ENCODE measurements at regions not wholly inside any gene's neighbourhood (a gene's known extent, or its start where the extent isn't known, plus 50 kb on each side); places are given as distances from the start of the nearest gene placed in this dataset.

DNA sequence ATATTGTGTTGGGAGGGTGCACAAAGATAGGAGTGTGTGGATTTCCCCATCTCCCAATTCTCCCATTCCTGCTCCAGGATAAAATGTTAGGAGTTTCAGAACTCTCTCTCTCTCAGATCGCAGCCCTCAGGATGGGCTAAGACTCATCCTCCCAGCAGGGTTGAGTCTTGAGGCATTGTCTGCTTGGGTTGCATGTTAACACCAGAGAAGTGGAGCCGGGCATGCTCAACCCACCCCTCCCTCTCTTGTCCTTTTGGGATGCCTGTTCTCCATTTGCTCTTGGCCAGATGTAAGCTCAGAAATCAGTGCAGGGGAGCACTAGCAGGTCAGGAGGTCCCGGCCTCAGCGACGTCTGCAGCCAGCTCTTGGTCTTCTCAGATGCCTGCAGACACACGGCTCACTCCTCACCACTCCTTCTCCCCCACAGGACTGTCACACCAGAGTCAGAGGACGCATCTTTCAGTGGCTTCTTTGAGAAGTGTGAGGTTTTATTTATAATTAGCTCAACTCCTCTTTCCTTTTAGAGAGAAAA, 1456.5 kb downstream of the TBC1D22A start:
- TF ChIP-seq, protein P1, sequence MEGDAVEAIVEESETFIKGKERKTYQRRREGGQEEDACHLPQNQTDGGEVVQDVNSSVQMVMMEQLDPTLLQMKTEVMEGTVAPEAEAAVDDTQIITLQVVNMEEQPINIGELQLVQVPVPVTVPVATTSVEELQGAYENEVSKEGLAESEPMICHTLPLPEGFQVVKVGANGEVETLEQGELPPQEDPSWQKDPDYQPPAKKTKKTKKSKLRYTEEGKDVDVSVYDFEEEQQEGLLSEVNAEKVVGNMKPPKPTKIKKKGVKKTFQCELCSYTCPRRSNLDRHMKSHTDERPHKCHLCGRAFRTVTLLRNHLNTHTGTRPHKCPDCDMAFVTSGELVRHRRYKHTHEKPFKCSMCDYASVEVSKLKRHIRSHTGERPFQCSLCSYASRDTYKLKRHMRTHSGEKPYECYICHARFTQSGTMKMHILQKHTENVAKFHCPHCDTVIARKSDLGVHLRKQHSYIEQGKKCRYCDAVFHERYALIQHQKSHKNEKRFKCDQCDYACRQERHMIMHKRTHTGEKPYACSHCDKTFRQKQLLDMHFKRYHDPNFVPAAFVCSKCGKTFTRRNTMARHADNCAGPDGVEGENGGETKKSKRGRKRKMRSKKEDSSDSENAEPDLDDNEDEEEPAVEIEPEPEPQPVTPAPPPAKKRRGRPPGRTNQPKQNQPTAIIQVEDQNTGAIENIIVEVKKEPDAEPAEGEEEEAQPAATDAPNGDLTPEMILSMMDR (IDR thresholded peaks at IDR 0.05), result no peak
- TF ChIP-seq POLR2A (IDR thresholded peaks at IDR 0.05), result no peak
